ENCODE measurements at regions not wholly inside any gene's neighbourhood (a gene's known extent, or its start where the extent isn't known, plus 50 kb on each side); places are given as distances from the start of the nearest gene placed in this dataset.
"Not testable (repeated sequence)": the region's sequence is repeated elsewhere in the genome, so short reads cannot be mapped to it uniquely, and the experiment has no call there.

DNA sequence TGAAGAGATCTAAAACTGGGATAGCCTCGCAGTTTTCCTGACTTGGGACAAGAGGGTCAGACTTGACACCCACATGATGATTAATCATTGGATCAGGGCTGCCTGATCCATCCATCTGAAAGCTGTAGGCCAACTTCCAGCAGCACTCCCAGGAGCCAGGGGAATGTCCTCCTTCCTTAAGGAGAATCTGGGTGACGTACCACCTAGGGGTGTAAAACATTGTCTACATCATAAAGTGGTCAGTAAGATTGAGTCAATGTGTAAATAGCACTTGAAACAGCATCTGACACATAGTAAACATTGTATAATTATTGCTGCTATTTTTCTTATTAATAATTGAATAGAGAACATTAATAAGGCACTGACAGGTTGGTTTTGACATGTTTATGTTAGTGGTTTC is 392.8 kb downstream of the JRKL start:
- DNase-seq: no peak

GRCh38 chr11:96783311-96783710 is 393.5 kb downstream of the JRKL start:
- DNase-seq: no peak

- no peak for DNase-seq
These were observed 395.3 kb downstream of the JRKL start for GRCh38 chr11:96785073-96785472.

GRCh38 chr11:96794152-96794551 is 404.3 kb downstream of the JRKL start:
- DNase-seq: no peak

DNA sequence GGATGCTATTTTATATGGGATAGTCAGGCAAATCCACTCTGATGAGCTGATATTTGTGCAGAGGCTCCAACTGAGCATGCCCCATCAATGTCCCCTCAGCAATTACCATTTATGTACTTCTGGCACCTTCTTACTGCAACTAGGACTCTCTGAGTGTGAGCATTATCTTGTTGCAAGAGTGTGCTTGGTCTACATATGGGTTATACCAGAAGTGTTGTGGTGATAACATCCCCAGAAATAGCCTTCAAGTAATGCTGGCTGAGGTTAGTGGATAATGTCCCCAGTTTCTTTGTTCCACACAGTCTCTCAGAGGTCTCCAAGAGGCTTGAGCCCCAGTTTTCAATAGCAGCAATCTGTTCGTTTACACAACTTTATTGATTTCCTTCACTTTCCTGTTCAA is 408.6 kb downstream of the JRKL start:
- DNase-seq: no peak

DNA sequence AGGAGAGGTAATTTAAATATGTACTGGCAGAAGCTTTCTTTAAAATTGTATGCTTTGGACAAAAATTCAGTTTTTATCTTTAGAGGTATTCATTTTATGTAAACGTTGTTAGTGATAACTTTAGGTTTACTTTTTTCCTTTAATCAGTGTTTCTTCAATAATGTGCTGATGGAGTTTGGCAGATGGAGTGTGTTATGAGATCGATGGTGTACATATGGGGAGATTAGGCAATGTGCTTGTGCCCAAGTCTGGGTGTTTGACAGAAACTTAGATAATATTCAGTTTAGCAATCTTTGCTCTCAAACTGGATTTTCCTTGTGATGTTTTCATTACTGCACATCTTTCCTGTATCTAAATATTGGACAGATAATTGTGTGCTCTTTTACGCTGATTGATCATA is 425.4 kb downstream of the JRKL start:
- DNase-seq: no peak

DNA sequence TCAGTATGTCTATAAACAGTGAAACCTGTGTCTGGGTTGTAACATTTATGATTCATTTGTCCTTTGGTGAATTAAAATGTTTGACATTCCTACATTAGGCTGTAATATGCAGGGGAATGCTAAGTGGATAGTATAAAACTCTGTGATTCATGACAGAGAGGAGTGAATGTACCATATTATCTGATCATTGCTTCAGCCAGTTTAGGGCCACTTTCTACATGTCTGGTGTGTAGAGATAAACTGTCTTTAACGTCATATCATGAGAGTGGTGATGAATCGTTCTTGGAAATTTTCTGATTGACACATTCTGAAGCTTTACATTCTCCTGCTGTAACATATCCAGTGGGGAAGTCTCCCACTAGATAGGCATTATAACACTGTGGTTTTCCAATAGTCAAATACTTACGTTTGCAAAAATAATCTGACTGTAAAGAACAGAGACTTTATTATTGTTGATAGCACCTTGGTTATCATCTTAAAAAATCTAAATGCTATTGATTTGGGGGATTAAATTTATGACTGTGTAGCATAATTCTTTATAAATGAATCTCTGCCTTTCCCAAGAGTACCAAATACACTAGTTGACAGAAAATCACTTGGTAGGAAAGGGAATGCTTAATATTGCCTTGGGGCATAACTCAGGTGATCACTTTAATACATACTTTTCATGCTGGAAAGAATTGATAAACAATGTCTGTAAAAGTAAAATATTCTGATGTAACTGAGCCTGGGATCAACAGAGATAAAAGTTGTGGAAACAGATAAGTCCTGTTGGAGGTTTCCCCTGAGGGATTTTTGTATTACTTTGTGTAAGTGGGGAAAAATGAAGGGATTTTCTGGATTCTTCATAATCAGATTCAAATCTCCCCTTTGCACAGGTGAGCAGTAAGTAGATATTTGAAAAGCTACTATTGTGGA is 427.9 kb downstream of the JRKL start:
- no peak for DNase-seq

DNA sequence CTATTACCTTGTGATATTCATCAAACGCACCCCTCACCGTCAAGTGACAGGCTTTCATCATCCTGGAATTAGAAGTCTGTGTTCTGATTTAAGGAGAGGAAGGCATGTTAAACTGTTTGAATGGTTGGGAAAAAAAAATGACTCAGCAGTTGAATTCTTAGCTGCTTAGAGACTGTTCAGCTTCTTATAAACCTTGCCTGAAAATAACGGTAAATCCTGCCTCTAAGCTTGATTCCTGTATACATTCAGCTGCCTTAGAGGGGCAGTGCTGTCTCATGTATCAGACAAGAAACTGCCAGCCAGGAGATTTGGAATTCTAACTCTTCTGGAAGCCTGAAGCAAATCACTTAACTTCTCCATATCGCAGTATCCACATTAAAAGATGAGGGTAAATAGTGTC is 437.4 kb downstream of the JRKL start:
- peak; percentile 34 for DNase-seq

DNA sequence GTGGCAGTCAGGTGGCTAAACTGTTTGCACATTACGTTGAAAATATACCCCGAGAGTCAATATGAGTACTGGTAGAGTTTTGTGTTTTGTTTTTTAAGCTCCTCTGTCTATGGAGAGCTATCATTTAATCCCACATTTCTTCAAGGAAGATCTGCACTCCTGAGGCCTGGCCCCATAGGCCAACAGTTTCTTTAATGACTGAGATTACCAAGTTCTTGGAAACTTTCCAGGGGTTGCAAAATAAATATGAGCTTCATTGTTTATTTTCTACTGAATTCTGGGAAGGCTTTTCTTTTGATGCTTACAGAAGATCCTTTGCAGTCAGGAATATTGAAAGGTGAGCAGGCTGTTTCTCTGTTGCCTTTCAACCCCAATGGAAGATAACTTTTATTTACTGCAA is 452.0 kb downstream of the JRKL start:
- DNase-seq: no peak

GRCh38 chr11:96842731-96843130 is 452.9 kb downstream of the JRKL start:
- DNase-seq: no peak

GRCh38 chr11:96854425-96854824 is 464.6 kb downstream of the JRKL start:
- DNase-seq: no peak

GRCh38 chr11:96861722-96862121 is 471.9 kb downstream of the JRKL start:
- DNase-seq: not testable (repeated sequence)

- no peak for DNase-seq
These were observed 473.7 kb downstream of the JRKL start for GRCh38 chr11:96863520-96863919.

GRCh38 chr11:96865020-96865419 is 475.2 kb downstream of the JRKL start:
- no peak for DNase-seq

GRCh38 chr11:96869207-96869606 is 479.4 kb downstream of the JRKL start:
- no peak for DNase-seq

DNA sequence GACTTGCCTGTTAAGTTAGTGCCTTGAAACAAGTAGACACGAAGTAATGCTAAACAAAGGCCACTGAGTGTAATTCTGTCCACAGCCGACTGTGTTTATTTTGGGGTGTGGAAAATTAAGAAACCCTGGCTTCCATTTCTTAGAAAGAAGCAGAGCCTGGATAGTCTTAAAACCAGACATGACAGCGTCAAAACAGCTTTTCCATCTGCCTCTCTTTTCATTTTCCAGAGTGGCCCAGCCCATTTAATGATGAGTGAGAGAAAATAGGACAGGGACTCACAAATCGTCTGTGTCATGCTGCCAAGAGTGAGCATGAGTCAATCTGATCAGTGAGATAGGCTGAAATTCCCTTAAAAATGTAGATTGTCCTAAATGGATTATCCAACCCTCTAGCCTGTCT is 485.9 kb downstream of the JRKL start:
- DNase-seq: no peak

- no peak for DNase-seq
These were observed 488.7 kb downstream of the JRKL start for GRCh38 chr11:96878299-96879051.

GRCh38 chr11:96882622-96883021 is 492.8 kb downstream of the JRKL start:
- DNase-seq: not testable (repeated sequence)

GRCh38 chr11:96885405-96885804 is 495.6 kb downstream of the JRKL start:
- DNase-seq: no peak

- no peak for DNase-seq
These were observed 496.1 kb downstream of the JRKL start for GRCh38 chr11:96885912-96886311.

GRCh38 chr11:96893988-96894387 is 504.2 kb downstream of the JRKL start:
- DNase-seq: no peak

- DNase-seq: no peak
These were observed 504.8 kb downstream of the JRKL start for GRCh38 chr11:96894587-96894986.

DNA sequence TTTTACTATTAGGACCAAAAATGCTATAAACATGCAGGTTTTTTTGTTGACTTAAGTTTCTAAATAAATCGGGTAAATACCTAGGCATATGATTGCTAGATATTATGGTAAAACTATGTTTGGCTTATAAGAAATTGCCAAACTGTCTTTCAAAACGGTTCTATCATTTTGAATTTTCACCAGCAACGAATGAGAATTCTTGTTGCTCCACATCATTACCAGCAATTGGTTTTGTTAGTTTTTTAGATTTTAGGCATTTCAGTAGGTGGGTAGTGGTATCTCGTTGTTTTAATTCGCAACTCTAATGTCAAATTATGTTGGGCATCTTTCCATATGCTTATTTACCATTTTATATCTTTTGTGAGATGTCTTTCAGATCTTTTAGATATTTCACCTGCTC is 510.2 kb downstream of the JRKL start:
- no peak for DNase-seq

Data from renal pelvis (tissue), 1 donor.